ENCODE measurements at regions not wholly inside any gene's neighbourhood (a gene's known extent, or its start where the extent isn't known, plus 50 kb on each side); places are given as distances from the start of the nearest gene placed in this dataset.

DNA sequence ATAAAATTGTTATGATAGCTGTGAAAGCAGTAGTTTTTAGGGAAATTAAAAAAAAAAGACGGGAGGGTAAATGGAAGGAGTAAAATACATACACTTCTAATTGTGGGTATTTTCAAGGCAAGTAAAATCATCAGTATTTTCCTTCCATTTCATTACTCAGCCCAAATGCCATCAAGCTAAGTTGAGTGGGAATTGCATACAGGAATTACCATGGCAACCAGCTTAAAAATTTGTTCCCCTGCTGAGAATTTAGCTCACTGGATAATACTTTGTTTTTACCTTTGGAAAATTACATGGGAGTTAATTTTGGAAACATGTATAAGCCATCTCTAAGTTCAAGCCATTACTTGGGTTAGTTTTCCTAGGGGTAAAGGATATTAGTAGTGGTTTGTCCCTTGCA lies 1873.4 kb downstream of the LRRC4C start:
- Histone ChIP-seq H3K36me3 (no peaks in the 10 kb centered on the region), H3K27me3 (no peaks in the 10 kb centered on the region), H3K4me3 (no peak overlapping the region), H3K4me1 (no peaks in the 10 kb centered on the region), H3K27ac (no peak overlapping the region), H3K9me3 (no peaks in the 10 kb centered on the region)
- in situ Hi-C loops (cut with MboI; ENCODE audit: low pct_ligation_motif_present in 1 of 4, low pct_unique_long_range_greater_than_20kb in 1 of 4, low sequenced_read_pairs in 3 of 4), result no loop called here
- DNase-seq, result no peak
- TF ChIP-seq POLR2AphosphoS5 (IDR thresholded peaks at IDR 0.05), result no peak
- TF ChIP-seq EP300 (IDR thresholded peaks at IDR 0.05; ENCODE audit: low read depth), result no peak
- TF ChIP-seq, protein P1, sequence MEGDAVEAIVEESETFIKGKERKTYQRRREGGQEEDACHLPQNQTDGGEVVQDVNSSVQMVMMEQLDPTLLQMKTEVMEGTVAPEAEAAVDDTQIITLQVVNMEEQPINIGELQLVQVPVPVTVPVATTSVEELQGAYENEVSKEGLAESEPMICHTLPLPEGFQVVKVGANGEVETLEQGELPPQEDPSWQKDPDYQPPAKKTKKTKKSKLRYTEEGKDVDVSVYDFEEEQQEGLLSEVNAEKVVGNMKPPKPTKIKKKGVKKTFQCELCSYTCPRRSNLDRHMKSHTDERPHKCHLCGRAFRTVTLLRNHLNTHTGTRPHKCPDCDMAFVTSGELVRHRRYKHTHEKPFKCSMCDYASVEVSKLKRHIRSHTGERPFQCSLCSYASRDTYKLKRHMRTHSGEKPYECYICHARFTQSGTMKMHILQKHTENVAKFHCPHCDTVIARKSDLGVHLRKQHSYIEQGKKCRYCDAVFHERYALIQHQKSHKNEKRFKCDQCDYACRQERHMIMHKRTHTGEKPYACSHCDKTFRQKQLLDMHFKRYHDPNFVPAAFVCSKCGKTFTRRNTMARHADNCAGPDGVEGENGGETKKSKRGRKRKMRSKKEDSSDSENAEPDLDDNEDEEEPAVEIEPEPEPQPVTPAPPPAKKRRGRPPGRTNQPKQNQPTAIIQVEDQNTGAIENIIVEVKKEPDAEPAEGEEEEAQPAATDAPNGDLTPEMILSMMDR (IDR thresholded peaks at IDR 0.05), result no peak
- no peak for TF ChIP-seq POLR2A (IDR thresholded peaks at IDR 0.05)
- WGBS, 2 donors (ENCODE audit: low coverage in 1 of 2), result 55 to 60% methylated on average over 1 of the region's 1 CpG
- intact Hi-C loops (cut with DNase I; ENCODE audit: low total_unique reads), result no loop called here

DNA sequence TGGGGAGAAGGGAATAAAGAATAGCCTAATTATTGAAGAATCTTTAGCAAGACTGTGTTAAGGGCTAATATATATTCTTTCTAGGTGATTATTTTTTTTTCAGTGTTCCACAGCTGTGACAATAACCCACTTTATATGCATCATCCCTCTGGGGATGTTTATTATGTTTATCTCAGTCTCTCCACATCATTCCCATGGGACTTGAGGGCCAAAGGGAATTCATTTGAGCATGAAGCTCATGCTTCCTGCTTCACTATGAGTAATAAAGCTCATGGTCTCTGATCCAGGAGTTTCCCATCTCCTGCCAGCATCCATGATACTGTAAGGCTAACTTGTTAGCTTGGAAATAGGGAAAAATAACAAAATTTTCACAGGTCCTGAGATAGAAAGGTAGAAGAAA lies 1888.4 kb downstream of the LRRC4C start:
- in situ Hi-C loops (cut with MboI; ENCODE audit: low pct_ligation_motif_present in 1 of 4, low pct_unique_long_range_greater_than_20kb in 1 of 4, low sequenced_read_pairs in 3 of 4), result no loop called here
- H3K36me3 ChIP-seq, result no peaks in the 10 kb centered on the region
- H3K4me3 ChIP-seq, result no peak overlapping the region
- no peaks in the 10 kb centered on the region for H3K27me3 ChIP-seq
- H3K9me3 ChIP-seq, result no peaks in the 10 kb centered on the region
- H3K27ac ChIP-seq, result no peak overlapping the region
- TF ChIP-seq POLR2A (IDR thresholded peaks at IDR 0.05) (no peak), EP300 (IDR thresholded peaks at IDR 0.05; ENCODE audit: low read depth) (no peak), POLR2AphosphoS5 (IDR thresholded peaks at IDR 0.05) (no peak)
- intact Hi-C loops (cut with DNase I; ENCODE audit: low total_unique reads), result no loop called here
- H3K4me1 ChIP-seq, result no peaks in the 10 kb centered on the region
- DNase-seq, result no peak

DNA sequence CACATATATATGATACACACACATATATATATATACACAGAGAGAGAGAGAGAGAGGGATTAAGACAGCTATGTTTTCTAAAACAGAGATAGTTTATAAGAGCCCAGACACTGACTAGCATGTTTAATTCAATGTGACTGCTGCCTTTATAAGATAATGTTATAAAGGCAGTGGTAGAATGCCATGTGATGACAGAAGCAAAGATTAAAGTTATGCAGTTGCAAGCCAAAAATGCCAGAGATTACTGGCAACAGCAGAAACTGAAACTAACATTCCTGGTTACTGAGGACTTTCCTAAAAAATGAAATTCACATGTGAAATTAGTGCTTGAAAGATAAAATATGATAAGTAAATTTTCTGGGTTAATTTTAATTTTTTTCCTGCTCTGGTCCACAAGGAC lies 1888.9 kb downstream of the LRRC4C start:
- Histone ChIP-seq H3K4me3 (no peak overlapping the region), H3K36me3 (no peaks in the 10 kb centered on the region), H3K9me3 (no peaks in the 10 kb centered on the region), H3K27me3 (no peaks in the 10 kb centered on the region), H3K27ac (no peak overlapping the region), H3K4me1 (no peaks in the 10 kb centered on the region)
- in situ Hi-C loops (cut with MboI; ENCODE audit: low pct_ligation_motif_present in 1 of 4, low pct_unique_long_range_greater_than_20kb in 1 of 4, low sequenced_read_pairs in 3 of 4), result no loop called here
- no peak for DNase-seq
- no peak for TF ChIP-seq POLR2AphosphoS5 (IDR thresholded peaks at IDR 0.05)
- TF ChIP-seq EP300 (IDR thresholded peaks at IDR 0.05; ENCODE audit: low read depth), result no peak
- no peak for TF ChIP-seq POLR2A (IDR thresholded peaks at IDR 0.05)
- TF ChIP-seq, protein P1 (IDR thresholded peaks at IDR 0.05), result no peak
- intact Hi-C loops (cut with DNase I; ENCODE audit: low total_unique reads), result no loop called here

DNA sequence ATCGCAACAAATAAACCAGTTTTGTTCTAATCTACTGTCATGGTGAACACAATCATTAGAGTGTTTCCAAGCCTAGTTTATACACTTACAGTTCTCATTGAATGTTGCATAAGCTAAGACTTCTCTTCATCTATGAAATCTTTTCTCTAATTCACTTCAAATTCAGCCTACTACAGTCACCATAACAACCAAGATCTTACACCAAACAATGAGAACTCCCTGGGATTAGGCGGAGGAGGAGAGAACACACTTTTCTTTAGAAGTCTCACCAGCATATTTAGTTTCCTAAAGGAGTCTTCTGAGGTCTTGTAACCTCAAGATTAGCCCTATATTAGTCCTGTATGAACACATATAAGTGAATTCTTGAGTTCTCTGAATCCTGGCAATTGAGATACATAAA lies 1889.7 kb downstream of the LRRC4C start:
- no peaks in the 10 kb centered on the region for H3K27me3 ChIP-seq
- H3K27ac ChIP-seq, result no peak overlapping the region
- no peak for TF ChIP-seq POLR2A (IDR thresholded peaks at IDR 0.05)
- TF ChIP-seq POLR2AphosphoS5 (IDR thresholded peaks at IDR 0.05), result no peak
- no peak for TF ChIP-seq EP300 (IDR thresholded peaks at IDR 0.05; ENCODE audit: low read depth)
- TF ChIP-seq, protein P1 (IDR thresholded peaks at IDR 0.05), result no peak
- no peak overlapping the region for H3K4me3 ChIP-seq
- WGBS, 2 donors (ENCODE audit: low coverage in 1 of 2), result 94 to 100% methylated on average over 1 to 2 of the region's 2 CpGs
- no peaks in the 10 kb centered on the region for H3K36me3 ChIP-seq
- intact Hi-C loops (cut with DNase I; ENCODE audit: low total_unique reads), result no loop called here
- H3K4me1 ChIP-seq, result no peaks in the 10 kb centered on the region
- in situ Hi-C loops (cut with MboI; ENCODE audit: low pct_ligation_motif_present in 1 of 4, low pct_unique_long_range_greater_than_20kb in 1 of 4, low sequenced_read_pairs in 3 of 4), result no loop called here
- no peaks in the 10 kb centered on the region for H3K9me3 ChIP-seq
- no peak for DNase-seq

DNA sequence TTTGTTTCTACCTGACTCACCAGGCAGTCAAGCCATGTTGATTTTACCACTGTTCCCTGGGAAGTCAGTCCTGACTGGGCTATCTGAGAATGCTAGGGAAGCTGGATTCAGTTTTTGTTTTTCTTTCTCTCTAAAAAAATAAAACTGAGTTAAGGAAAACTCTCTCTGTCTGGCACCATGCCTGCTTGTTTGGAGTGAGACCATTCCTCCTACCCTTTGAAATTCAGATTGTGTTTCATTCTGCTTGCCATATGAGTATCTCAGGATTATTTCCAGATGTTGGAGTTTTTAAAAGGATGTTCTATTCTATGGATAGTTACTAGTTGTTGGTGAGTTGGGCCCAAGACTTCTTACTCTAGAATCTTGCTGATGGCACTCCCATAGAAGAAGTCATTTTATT lies 1917.0 kb downstream of the LRRC4C start:
- no peaks in the 10 kb centered on the region for H3K27me3 ChIP-seq
- H3K4me3 ChIP-seq, result no peak overlapping the region
- TF ChIP-seq, protein P1 (IDR thresholded peaks at IDR 0.05), result no peak
- no peak for TF ChIP-seq EP300 (IDR thresholded peaks at IDR 0.05; ENCODE audit: low read depth)
- no peak for TF ChIP-seq POLR2A (IDR thresholded peaks at IDR 0.05)
- no peak for TF ChIP-seq POLR2AphosphoS5 (IDR thresholded peaks at IDR 0.05)
- no peaks in the 10 kb centered on the region for H3K9me3 ChIP-seq
- intact Hi-C loops (cut with DNase I; ENCODE audit: low total_unique reads) (no loop called here), in situ Hi-C loops (cut with MboI; ENCODE audit: low pct_ligation_motif_present in 1 of 4, low pct_unique_long_range_greater_than_20kb in 1 of 4, low sequenced_read_pairs in 3 of 4) (no loop called here)
- no peaks in the 10 kb centered on the region for H3K4me1 ChIP-seq
- no peak overlapping the region for H3K27ac ChIP-seq
- DNase-seq, result no peak
- H3K36me3 ChIP-seq, result no peaks in the 10 kb centered on the region

All from transverse colon (tissue), 4 donors.